GM21528 (cell line): ENCODE measurements at regions not wholly inside any gene's neighbourhood (a gene's known extent, or its start where the extent isn't known, plus 50 kb on each side); places are given as distances from the start of the nearest gene placed in this dataset.

Experiments
- ATAC-seq: cut with Tn5 transposase; IDR thresholded peaks from one replicate; pipeline ENCODE4 v1.9.1; 2021; ENCODE audit warnings: mild to moderate bottlenecking, moderate library complexity; ENCODE audit not compliant: unreplicated experiment, low FRiP score

- no peak for ATAC-seq
Measured at GRCh38 chr3:5304188-5304587, 116.7 kb downstream of the EDEM1 start.

- peak; percentile 94 for ATAC-seq
Measured at GRCh38 chr3:5304789-5305683, 117.5 kb downstream of the EDEM1 start.

GRCh38 chr3:5305684-5305989 is 118.1 kb downstream of the EDEM1 start:
- ATAC-seq, result peak; percentile 22

- no peak for ATAC-seq
Measured at GRCh38 chr3:5309171-5309570, 121.7 kb downstream of the EDEM1 start.

GRCh38 chr3:5309602-5310001 is 122.1 kb downstream of the EDEM1 start:
- ATAC-seq, result no peak

GRCh38 chr3:5310509-5310908 is 123.0 kb downstream of the EDEM1 start:
- ATAC-seq, result no peak

- ATAC-seq, result no peak
Measured at GRCh38 chr3:5312290-5312689, 124.8 kb downstream of the EDEM1 start.

- no peak for ATAC-seq
Measured at GRCh38 chr3:5314897-5315296, 127.4 kb downstream of the EDEM1 start.

GRCh38 chr3:5317557-5317956 is 130.1 kb downstream of the EDEM1 start:
- ATAC-seq, result no peak

GRCh38 chr3:5319454-5319853 is 131.9 kb downstream of the EDEM1 start:
- no peak for ATAC-seq

GRCh38 chr3:5321666-5322340 is 134.3 kb downstream of the EDEM1 start:
- ATAC-seq, result no peak

- no peak for ATAC-seq
Measured at GRCh38 chr3:5324780-5325179, 137.3 kb downstream of the EDEM1 start.

GRCh38 chr3:5330152-5330810 is 142.8 kb downstream of the EDEM1 start:
- ATAC-seq, result no peak

GRCh38 chr3:5331567-5332269 is 144.2 kb downstream of the EDEM1 start:
- no peak for ATAC-seq

GRCh38 chr3:5332270-5332956 is 144.9 kb downstream of the EDEM1 start:
- ATAC-seq, result peak; percentile 67

GRCh38 chr3:5339967-5340535 is 152.5 kb downstream of the EDEM1 start:
- no peak for ATAC-seq

GRCh38 chr3:5341610-5342009 is 154.1 kb downstream of the EDEM1 start:
- ATAC-seq, result no peak

GRCh38 chr3:5343459-5343858 is 156.0 kb downstream of the EDEM1 start:
- ATAC-seq, result no peak

GRCh38 chr3:5344707-5345106 is 157.2 kb downstream of the EDEM1 start:
- no peak for ATAC-seq

- no peak for ATAC-seq
Measured at GRCh38 chr3:5347486-5347885, 160.0 kb downstream of the EDEM1 start.
